Caco-2 (cell line): ENCODE measurements at regions not wholly inside any gene's neighbourhood (a gene's known extent, or its start where the extent isn't known, plus 50 kb on each side); places are given as distances from the start of the nearest gene placed in this dataset.

Experiments
- BruUV-seq: library from RNA; stranded (reverse); fragments of 400-500 nt; replicated peaks from 2 replicates; lab custom pipeline; 2021; lab: Mats Ljungman, UMichigan
- CTCF ChIA-PET: fragments of 300-600 bp; sonication (Branson Sonifier 250); formaldehyde crosslinking; loops from one replicate; lab custom pipeline; 2022; ENCODE audit warnings: antibody characterized with exemption; lab: Charles Lee
- POLR2A ChIA-PET: fragments of 300-600 bp; sonication (Branson Sonifier 250); formaldehyde crosslinking; loops from one replicate; lab custom pipeline; 2022; ENCODE audit warnings: antibody characterized with exemption; lab: Charles Lee
- DNase-seq, 2 experiments: peaks; one replicate each; pipeline versions ENCODE4 v3.0.0 to v3.0.0-alpha.2; 2020 to 2022
- H3K27me3 ChIP-seq: replicated peaks from 2 replicates; pipeline ENCODE4 v1.6.0; 2011; ENCODE audit warnings: low read length; ENCODE audit not compliant: control insufficient read depth, insufficient read depth
- H3K36me3 ChIP-seq: 2 replicates; pipeline ENCODE4 v1.5.1; 2011; ENCODE audit warnings: low read length; ENCODE audit not compliant: control insufficient read depth, insufficient read depth
- H3K4me1 ChIP-seq: fragments of 250-450 bp; sonication (Bioruptor Pico); 2 replicates; pipeline ENCODE4 v1.5.1; 2020; ENCODE audit warnings: mild to moderate bottlenecking
- H3K4me3 ChIP-seq: 2 replicates; pipeline ENCODE4 v1.5.1; 2011; ENCODE audit warnings: low read depth, mild to moderate bottlenecking, control low read depth, low read length
- H3K9me3 ChIP-seq: fragments of 250-450 bp; sonication (Bioruptor Pico); 2 replicates; pipeline ENCODE4 v1.5.1; 2020; ENCODE audit warnings: mild to moderate bottlenecking, moderate library complexity
- H3K27ac Mint-ChIP-seq: one replicate; pipeline ENCODE4 v1.8.0; 2022; ENCODE audit warnings: mixed read lengths; ENCODE audit not compliant: unreplicated experiment
- H3K27me3 Mint-ChIP-seq: one replicate; pipeline ENCODE4 v1.8.0; 2022; ENCODE audit warnings: mixed read lengths; ENCODE audit not compliant: insufficient read depth, unreplicated experiment
- H3K36me3 Mint-ChIP-seq: one replicate; pipeline ENCODE4 v1.8.0; 2022; ENCODE audit warnings: mild to moderate bottlenecking, mixed read lengths; ENCODE audit not compliant: insufficient read depth, unreplicated experiment
- H3K4me1 Mint-ChIP-seq: one replicate; pipeline ENCODE4 v1.8.0; 2022; ENCODE audit warnings: low read depth, mixed read lengths; ENCODE audit not compliant: unreplicated experiment
- H3K4me3 Mint-ChIP-seq: one replicate; pipeline ENCODE4 v1.8.0; 2022; ENCODE audit warnings: mild to moderate bottlenecking, moderate library complexity, mixed read lengths; ENCODE audit not compliant: unreplicated experiment
- H3K9me3 Mint-ChIP-seq: one replicate; pipeline ENCODE4 v1.8.0; 2022; ENCODE audit warnings: mixed read lengths; ENCODE audit not compliant: unreplicated experiment
- intact Hi-C: fragments of 100-400 bp; cut with micrococcal nuclease; formaldehyde crosslinking; loops from one replicate; pipeline ENCODE4 v1.10.0; 2022; ENCODE audit not compliant: unreplicated experiment
- TF ChIP-seq, protein P1 (sequence below), 2 experiments: fragments of 200-600 bp in 1 of 2; IDR thresholded peaks; 1 replicate in 1 of 2; 2 replicates in 1 of 2; pipeline versions ENCODE4 v1.5.1 to v1.8.0; 2011 to 2022; ENCODE audit warnings: antibody characterized with exemption in 1 of 2, control low read depth in 1 of 2, inconsistent platforms in 1 of 2, low read depth in 1 of 2, low read length in 1 of 2, mild to moderate bottlenecking in 1 of 2, moderate library complexity in 1 of 2; ENCODE audit not compliant: insufficient read depth in 1 of 2, severe bottlenecking in 1 of 2, unreplicated experiment in 1 of 2

DNA sequence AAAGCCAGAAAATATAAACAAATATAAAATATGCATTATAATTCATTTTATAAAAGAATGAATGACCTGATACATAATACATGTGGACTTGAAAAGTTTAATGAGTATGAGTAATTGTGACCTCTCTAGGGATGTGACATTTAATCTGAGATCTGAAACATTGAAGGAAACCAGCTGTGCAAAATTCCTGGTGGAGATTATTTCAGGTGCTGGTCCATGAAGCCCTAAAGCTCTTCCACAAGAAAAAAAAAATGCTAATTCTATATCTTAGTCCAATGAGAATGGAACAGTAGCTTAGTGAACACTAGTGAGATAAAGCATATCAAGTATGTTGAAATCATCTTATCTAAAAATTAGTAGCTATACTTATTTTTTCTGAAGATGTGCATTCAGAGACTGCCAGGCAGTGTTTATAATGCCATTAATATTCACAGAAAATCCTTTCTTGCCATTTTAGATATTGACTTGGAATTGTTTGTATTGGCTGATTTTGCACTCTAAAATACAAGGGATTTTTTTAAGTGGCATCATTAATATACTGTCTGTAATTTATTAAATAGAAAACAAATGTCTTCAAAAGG, 1485.9 kb downstream of the PLA2G4A start:
- no peaks in the 10 kb centered on the region for H3K27me3 Mint-ChIP-seq
- DNase-seq = no peak
- Histone ChIP-seq H3K4me1 (no peaks in the 10 kb centered on the region), H3K36me3 (no peaks in the 10 kb centered on the region), H3K4me3 (no peak overlapping the region), H3K9me3 (no peaks in the 10 kb centered on the region), H3K27me3 (no peaks in the 10 kb centered on the region)
- no peaks in the 10 kb centered on the region for H3K36me3 Mint-ChIP-seq
- no peaks in the 10 kb centered on the region for H3K9me3 Mint-ChIP-seq
- intact Hi-C loops = no loop called here
- POLR2A ChIA-PET = no interaction called here
- H3K4me1 Mint-ChIP-seq = no peaks in the 10 kb centered on the region
- CTCF ChIA-PET = no interaction called here
- no peak overlapping the region for H3K27ac Mint-ChIP-seq
- TF ChIP-seq, protein P1, sequence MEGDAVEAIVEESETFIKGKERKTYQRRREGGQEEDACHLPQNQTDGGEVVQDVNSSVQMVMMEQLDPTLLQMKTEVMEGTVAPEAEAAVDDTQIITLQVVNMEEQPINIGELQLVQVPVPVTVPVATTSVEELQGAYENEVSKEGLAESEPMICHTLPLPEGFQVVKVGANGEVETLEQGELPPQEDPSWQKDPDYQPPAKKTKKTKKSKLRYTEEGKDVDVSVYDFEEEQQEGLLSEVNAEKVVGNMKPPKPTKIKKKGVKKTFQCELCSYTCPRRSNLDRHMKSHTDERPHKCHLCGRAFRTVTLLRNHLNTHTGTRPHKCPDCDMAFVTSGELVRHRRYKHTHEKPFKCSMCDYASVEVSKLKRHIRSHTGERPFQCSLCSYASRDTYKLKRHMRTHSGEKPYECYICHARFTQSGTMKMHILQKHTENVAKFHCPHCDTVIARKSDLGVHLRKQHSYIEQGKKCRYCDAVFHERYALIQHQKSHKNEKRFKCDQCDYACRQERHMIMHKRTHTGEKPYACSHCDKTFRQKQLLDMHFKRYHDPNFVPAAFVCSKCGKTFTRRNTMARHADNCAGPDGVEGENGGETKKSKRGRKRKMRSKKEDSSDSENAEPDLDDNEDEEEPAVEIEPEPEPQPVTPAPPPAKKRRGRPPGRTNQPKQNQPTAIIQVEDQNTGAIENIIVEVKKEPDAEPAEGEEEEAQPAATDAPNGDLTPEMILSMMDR (IDR thresholded peaks at IDR 0.05; ENCODE audit: insufficient read depth in 1 of 2, low read depth in 1 of 2, low read length in 1 of 2, severe bottlenecking in 1 of 2, unreplicated experiment in 1 of 2) = no peak
- no TSS peak for BruUV-seq
- no peak overlapping the region for H3K4me3 Mint-ChIP-seq

- no peaks in the 10 kb centered on the region for H3K36me3 ChIP-seq
- no peaks in the 10 kb centered on the region for H3K4me1 ChIP-seq
- Mint-ChIP-seq H3K27me3 (no peaks in the 10 kb centered on the region), H3K36me3 (no peaks in the 10 kb centered on the region), H3K27ac (no peak overlapping the region), H3K9me3 (no peaks in the 10 kb centered on the region), H3K4me1 (no peaks in the 10 kb centered on the region), H3K4me3 (no peak overlapping the region)
- H3K27me3 ChIP-seq = no peaks in the 10 kb centered on the region
- no peak overlapping the region for H3K4me3 ChIP-seq
- DNase-seq = no peak
- TF ChIP-seq, protein P1 (IDR thresholded peaks at IDR 0.05; ENCODE audit: insufficient read depth in 1 of 2, low read depth in 1 of 2, low read length in 1 of 2, severe bottlenecking in 1 of 2, unreplicated experiment in 1 of 2) = no peak
- no peaks in the 10 kb centered on the region for H3K9me3 ChIP-seq
- POLR2A ChIA-PET = no interaction called here
- BruUV-seq = no TSS peak
- intact Hi-C loops = no loop called here
- CTCF ChIA-PET = no interaction called here
These were observed 1489.1 kb downstream of the PLA2G4A start for GRCh38 chr1:188317894-188318293.

DNA sequence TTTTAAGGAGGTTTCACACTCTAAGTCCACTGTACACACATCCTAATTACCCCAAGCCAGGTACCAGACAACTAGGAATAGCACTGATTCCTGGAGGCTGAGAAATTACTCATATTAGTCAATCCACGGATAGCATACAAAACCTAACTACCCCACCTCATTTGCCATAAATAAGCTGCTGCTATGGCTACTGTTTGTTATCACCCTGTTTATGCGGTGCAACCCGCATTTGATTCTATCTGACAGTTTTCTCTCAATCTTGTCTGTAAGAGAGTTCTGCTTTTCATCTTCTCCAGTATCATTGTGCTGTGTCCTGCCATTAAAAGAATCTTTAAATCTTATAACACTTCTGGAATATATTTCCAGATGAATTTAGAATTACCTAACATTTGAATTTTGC, 1496.5 kb downstream of the PLA2G4A start:
- POLR2A ChIA-PET = no interaction called here
- no peaks in the 10 kb centered on the region for H3K4me1 Mint-ChIP-seq
- no peaks in the 10 kb centered on the region for H3K9me3 ChIP-seq
- H3K9me3 Mint-ChIP-seq = no peaks in the 10 kb centered on the region
- H3K27me3 Mint-ChIP-seq = no peaks in the 10 kb centered on the region
- H3K4me3 Mint-ChIP-seq = no peak overlapping the region
- H3K4me1 ChIP-seq = no peaks in the 10 kb centered on the region
- no peaks in the 10 kb centered on the region for H3K27me3 ChIP-seq
- H3K36me3 Mint-ChIP-seq = no peaks in the 10 kb centered on the region
- H3K27ac Mint-ChIP-seq = no peak overlapping the region
- TF ChIP-seq, protein P1 (IDR thresholded peaks at IDR 0.05; ENCODE audit: insufficient read depth in 1 of 2, low read depth in 1 of 2, low read length in 1 of 2, severe bottlenecking in 1 of 2, unreplicated experiment in 1 of 2) = no peak
- no peak for DNase-seq
- no TSS peak for BruUV-seq
- no peak overlapping the region for H3K4me3 ChIP-seq
- H3K36me3 ChIP-seq = no peaks in the 10 kb centered on the region
- CTCF ChIA-PET = no interaction called here
- intact Hi-C loops = no loop called here
